AML-193 (cell line): ENCODE measurements at regions not wholly inside any gene's neighbourhood (a gene's known extent, or its start where the extent isn't known, plus 50 kb on each side); places are given as distances from the start of the nearest gene placed in this dataset.
A peak's percentile ranks its signal among the peaks of the same experiment; 100 is the strongest.

Experiments
- DNase-seq, 2 experiments: peaks; one replicate each; lab custom pipeline; 2025; lab: John Stamatoyannopoulos, UW

GRCh38 chr17:77771587-77771986 lies 186.9 kb upstream of the TNRC6C start:
- no peak for DNase-seq

DNA sequence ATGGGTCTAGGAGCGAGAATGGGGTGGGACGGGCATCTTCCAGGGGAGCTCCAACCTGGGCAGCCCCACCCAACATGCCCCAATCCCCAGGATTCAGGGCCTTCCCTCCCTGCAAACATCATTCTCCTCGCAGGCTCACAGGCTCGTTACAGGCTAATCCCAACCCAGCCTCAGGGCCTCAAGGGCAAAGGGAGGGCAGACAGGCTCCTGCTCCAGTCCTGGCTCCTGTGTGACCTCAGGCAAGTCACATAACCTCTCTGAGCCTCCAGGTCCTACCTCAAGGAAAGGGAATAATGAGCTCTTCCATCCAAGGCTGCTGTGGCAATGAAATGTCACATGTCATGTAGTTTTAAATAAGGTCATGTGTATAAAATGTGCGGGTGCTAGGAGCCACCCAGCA lies 186.5 kb upstream of the TNRC6C start:
- no peak for DNase-seq

- peak; percentile 34 to 44 for DNase-seq
These were observed 186.0 kb upstream of the TNRC6C start for GRCh38 chr17:77772461-77772897.

DNA sequence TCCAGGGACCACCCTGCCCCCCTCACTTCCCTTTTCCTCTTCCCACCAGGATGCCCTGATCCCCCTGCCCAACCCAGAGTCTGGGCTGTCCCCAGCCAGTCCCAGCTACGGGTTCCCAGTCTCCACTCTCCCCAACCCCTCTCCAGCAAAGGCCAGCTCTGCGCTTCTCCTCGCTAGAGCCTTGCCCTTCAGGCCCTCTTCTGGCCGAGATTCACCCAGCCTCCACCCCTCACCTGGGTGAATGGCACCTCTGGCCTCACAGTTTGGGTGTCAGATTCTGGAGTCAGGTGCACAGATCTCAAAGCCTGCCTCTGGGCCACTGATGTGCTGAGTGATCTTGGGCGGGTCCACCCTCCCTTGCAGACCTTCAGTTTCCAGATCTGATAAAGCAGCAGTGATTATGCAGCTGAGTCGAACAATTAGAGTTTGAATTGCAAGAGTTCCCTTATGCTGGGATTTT lies 185.6 kb upstream of the TNRC6C start:
- no peak for DNase-seq

GRCh38 chr17:77774182-77774581 lies 184.3 kb upstream of the TNRC6C start:
- no peak for DNase-seq

DNA sequence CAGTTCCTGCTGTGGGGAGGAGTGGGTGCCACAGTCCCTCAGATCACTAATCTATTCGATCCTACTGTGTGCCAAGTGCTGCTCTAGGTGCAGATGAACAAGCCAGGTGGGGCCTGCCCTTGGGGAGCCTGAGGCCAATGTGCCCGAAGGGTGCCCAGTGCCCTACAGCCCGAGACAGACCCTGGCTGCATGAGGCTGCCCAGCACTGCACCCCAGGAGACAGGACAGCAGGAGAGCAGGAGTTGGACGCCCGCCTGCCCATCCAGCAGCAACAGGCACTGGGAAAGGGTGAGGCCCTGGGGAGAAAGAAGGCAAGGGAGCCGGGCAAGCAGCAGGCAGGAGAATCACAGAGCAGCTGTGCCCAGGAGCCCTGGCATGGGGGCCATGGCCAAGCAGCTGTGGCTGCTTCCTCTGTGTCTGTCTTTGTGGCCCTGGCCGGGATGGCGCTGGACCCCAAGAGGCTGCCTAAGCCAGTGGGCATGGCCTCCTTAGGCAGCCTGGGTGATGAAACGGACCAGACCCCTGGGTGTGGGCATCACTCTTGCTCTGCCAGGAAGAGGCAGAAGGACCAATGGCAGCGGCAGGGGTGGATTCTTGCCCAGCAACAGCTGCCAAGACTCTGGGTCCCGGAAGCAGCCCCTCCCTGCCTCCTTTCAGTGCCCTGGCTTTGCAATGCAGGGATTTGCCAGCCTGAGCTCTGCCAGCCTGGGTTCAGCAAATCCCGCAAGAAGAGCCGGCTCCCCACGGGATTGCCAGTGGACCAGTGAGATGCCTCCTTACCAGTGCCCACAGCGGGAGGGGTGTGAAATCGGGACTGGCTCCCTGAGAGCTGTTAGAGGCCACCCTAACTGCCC lies 179.6 kb upstream of the TNRC6C start:
- DNase-seq: no peak

- no peak for DNase-seq
These were observed 178.6 kb upstream of the TNRC6C start for GRCh38 chr17:77779711-77780539.

DNA sequence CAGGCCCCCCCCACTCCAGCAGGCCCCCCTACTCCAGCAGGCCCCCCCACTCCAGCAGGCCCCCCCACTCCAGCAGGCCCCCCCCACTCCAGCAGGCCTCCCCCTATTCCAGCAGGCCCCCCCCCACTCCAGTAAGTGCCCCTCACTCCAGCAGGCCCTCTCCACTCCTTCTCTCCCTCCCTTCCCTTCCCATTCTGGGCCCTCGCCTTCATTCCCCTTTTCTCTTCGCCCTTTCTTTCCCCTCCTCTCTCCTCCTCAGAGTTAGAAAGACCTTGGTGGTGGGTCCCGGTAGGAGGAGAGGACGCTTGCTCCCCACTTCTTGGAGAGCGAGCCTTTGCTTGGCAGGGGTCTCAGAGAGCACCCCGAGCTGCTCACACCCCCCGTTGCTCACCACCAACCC lies 177.0 kb upstream of the TNRC6C start:
- DNase-seq: no peak

DNA sequence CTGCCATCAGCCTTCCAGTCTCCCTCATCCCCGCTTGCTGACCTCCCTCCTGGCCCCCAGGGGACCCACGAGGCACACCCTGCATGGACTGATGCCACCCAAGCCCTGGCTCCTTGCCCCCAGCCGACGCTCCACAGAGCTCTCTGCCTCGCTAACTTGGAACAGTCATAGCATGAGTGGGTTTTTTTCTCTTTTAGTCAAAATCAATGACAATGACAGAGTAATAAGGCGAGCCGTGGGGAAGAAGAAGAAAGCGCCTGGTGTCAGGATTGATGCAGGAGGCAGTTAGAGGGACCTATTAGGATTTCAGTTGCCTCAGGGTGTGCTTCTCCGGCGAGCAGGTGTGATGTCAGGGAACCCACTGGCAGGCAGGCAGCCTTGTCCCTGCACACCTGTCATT lies 176.3 kb upstream of the TNRC6C start:
- DNase-seq: no peak

GRCh38 chr17:77782611-77783010 lies 175.9 kb upstream of the TNRC6C start:
- no peak for DNase-seq

- DNase-seq: no peak
These were observed 174.3 kb upstream of the TNRC6C start for GRCh38 chr17:77783991-77784820.

DNA sequence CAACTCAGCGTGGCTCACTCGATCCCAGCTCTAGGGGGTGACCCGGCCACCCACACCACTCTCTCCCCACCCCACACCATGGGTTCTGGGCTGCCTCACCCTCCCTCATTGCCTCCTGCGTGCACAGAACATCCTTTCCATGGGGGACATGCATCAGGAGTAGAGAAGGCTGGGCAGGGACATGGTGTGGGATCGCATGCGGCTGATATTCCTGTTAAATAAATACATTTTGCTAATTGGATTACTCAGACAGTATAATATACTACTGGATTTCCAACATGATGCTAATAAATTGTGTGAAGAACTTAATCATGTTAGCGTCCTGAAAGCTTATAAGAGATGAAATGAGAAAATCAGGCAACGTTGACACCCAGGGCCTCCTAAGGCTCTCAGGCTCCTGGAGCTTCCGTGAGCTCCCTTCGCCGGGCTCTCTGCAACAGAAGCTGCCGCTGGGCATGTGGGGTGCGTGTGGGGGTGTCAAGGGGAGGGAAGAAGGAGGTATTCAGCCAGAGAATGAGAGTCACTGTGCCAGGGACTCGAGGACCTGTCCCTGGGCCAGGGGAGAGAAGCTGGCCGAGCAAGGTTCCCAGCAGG lies 173.1 kb upstream of the TNRC6C start:
- no peak for DNase-seq

DNA sequence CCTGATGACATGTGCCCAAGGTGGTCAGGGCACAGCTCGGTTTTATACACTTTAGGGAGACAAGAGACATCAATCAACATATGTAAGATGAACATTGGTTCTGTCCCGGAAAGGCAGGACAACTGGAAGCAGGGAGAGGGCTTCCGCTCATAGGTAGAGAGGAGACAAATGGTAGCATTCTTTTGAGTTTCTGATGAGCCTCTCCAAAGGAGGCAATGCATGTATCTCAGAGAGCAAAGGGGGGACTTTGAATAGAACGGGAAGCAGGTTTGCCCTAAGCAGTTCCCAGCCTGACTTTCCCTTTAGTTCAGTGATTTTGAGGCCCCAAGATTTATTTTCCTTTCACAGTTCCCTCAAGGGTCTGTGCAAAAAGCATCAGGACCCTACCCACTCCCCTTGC lies 172.4 kb upstream of the TNRC6C start:
- no peak for DNase-seq

- no peak for DNase-seq
These were observed 171.6 kb upstream of the TNRC6C start for GRCh38 chr17:77786740-77787505.

GRCh38 chr17:77790143-77790829 lies 168.2 kb upstream of the TNRC6C start:
- no peak for DNase-seq

DNA sequence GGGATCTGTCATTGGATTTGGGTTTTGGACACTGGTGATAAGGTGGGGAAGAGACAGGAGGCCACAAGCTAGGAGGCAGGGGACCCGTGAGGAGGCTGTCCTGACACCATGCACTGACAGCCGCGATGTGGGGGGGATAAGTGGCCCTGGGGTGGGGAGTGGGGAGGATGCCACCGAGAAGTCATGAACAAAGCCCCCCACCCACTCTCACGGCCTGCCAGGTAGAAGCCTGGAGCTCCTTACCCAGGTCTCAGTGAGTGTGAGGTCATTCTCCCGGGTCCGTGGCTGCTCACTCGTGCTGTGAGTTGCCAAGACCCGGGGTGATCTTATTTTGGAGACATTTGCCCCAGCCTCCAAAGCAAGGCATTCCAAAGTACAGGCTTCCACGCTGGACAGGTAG lies 165.9 kb upstream of the TNRC6C start:
- DNase-seq: no peak

- no peak for DNase-seq
These were observed 165.1 kb upstream of the TNRC6C start for GRCh38 chr17:77793146-77793970.

DNA sequence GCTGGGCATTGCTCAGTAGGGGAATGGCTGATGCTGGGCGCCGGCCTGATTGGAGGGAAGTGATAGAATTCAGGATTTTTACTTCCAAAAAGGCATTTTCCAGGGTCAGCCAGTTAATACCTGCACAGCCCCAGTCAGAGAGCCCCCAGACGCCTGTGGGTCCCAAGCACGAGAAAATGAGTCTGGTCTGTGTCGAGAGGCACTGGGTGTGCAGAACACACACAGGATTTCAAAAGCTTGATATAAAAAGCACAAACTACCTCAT lies 164.6 kb upstream of the TNRC6C start:
- DNase-seq: no peak

DNA sequence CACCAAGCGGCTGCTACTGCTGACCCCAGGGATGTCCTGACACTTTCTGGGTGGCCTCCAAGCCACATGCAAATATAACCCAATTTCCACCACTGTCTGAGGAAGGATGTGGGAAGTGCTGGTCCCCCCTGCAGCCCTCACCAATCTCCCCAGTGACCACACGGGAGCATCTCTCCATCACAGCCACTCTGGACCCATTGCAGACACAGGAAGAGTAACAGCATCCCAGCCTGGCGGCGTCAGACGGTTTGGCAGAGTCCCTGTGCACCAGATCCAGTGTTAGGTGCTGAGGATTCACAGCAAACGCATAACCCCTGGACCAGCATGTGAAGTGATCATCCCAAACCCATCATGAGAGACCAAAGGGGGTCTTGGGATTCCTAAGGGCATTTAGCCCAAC lies 163.7 kb upstream of the TNRC6C start:
- DNase-seq: no peak

DNA sequence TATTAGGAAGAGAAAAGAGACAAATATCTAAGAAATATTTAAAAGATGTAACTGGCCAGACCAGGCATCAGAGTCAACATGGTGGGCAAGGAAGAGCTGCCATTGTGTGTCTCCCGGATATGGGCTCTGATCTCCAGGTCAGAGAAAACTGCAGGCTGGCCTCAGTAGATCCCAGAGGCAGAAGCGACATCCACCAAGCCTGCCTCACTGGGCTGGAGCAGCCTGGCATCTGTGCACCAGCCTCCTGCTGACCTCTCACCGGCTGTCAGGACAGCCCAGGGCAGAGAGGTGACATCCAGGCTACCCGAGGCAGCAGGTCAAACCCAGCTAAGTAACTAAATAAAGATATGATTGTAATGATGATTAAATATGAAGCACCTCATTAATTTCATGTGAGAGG lies 162.8 kb upstream of the TNRC6C start:
- no peak for DNase-seq
